GM19324 (cell line): ENCODE measurements at regions not wholly inside any gene's neighbourhood (a gene's known extent, or its start where the extent isn't known, plus 50 kb on each side); places are given as distances from the start of the nearest gene placed in this dataset.
"Not testable (repeated sequence)": the region's sequence is repeated elsewhere in the genome, so short reads cannot be mapped to it uniquely, and the experiment has no call there.

ENCODE experiments used
- ATAC-seq: cut with Tn5 transposase; IDR thresholded peaks from one replicate; pipeline ENCODE4 v1.9.1; 2021; ENCODE audit warnings: mild to moderate bottlenecking, moderate library complexity; ENCODE audit not compliant: unreplicated experiment, low FRiP score

- ATAC-seq, result no peak
Measured at GRCh38 chr4:176618138-176618537, 174.6 kb downstream of the VEGFC start.

DNA sequence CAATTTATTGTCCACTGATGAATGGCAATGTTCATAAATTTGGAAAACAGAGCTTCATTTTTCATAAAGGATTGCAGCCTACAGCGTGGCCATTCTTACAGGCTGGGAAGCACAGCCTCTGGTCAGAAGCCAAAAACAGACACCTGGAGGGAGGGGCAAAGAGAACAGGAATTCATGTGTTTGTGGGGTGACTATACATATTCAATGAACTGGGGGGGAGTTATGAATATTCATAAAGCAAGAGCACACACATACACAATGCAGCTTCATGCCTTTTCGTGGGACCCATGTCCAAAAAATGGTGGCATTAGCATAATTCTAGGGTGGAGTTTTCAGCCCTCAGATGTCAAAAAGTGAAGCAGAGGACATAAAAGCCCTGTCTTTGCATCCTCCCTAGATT, 173.3 kb downstream of the VEGFC start:
- ATAC-seq, result no peak

GRCh38 chr4:176622251-176622948, 170.3 kb downstream of the VEGFC start:
- no peak for ATAC-seq

GRCh38 chr4:176624983-176625610, 167.6 kb downstream of the VEGFC start:
- ATAC-seq, result not testable (repeated sequence)

GRCh38 chr4:176627916-176628315, 164.8 kb downstream of the VEGFC start:
- ATAC-seq, result no peak

DNA sequence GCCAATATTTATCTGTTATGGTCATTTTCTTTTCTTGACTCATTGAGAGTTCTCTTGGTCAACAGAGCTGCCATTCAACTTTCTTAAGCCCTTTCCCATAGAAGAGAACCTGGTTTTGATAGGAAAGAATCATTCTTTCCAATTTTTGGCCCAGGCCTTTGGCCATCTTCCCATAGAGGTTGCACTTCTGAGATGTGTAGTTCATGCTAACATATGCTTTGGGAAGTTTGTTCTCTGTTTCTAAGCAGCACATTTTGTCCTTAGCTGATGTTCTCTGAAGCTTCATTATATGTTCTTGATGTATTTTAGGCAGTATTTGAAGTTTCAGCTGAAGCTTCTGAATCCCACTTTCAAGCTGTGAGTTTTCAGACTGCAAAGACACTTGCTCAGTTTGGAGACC, 161.1 kb downstream of the VEGFC start:
- no peak for ATAC-seq
